ENCODE measurements at regions not wholly inside any gene's neighbourhood (a gene's known extent, or its start where the extent isn't known, plus 50 kb on each side); places are given as distances from the start of the nearest gene placed in this dataset.
A peak's percentile ranks its signal among the peaks of the same experiment; 100 is the strongest.

- Mint-ChIP-seq H3K9me3 (ENCODE audit: unreplicated experiment) (no peaks in the 10 kb centered on the region), H3K36me3 (ENCODE audit: unreplicated experiment) (no peaks in the 10 kb centered on the region), H3K4me1 (ENCODE audit: low read depth, unreplicated experiment) (no peaks in the 10 kb centered on the region), H3K27ac (ENCODE audit: unreplicated experiment) (no peak overlapping the region), H3K27me3 (ENCODE audit: unreplicated experiment) (no peaks in the 10 kb centered on the region), H3K4me3 (ENCODE audit: unreplicated experiment) (no peak overlapping the region)
- DNase-seq: no peak
- TF ChIP-seq CTCF (IDR thresholded peaks at IDR 0.05; ENCODE audit: partially characterized antibody, unreplicated experiment): no peak
These were observed 914.5 kb downstream of the METTL15 start for GRCh38 chr11:29022676-29023075.

GRCh38 chr11:29019960-29020683 is 911.9 kb downstream of the METTL15 start:
- Mint-ChIP-seq H3K27ac (ENCODE audit: unreplicated experiment) (no peak overlapping the region), H3K4me3 (ENCODE audit: unreplicated experiment) (no peak overlapping the region)
- peak; percentile 35 for DNase-seq

GRCh38 chr11:29018631-29019030 is 910.4 kb downstream of the METTL15 start:
- H3K27ac Mint-ChIP-seq (ENCODE audit: unreplicated experiment): no peak overlapping the region
- no peaks in the 10 kb centered on the region for H3K27me3 Mint-ChIP-seq (ENCODE audit: unreplicated experiment)
- no peaks in the 10 kb centered on the region for H3K4me1 Mint-ChIP-seq (ENCODE audit: low read depth, unreplicated experiment)
- no peaks in the 10 kb centered on the region for H3K9me3 Mint-ChIP-seq (ENCODE audit: unreplicated experiment)
- no peaks in the 10 kb centered on the region for H3K36me3 Mint-ChIP-seq (ENCODE audit: unreplicated experiment)
- no peak for DNase-seq
- TF ChIP-seq CTCF (IDR thresholded peaks at IDR 0.05; ENCODE audit: partially characterized antibody, unreplicated experiment): no peak
- H3K4me3 Mint-ChIP-seq (ENCODE audit: unreplicated experiment): no peak overlapping the region

More at GRCh38 chr11:29019960-29020683, 911.9 kb downstream of the METTL15 start:
- no peaks in the 10 kb centered on the region for H3K27me3 Mint-ChIP-seq (ENCODE audit: unreplicated experiment)
- TF ChIP-seq CTCF (IDR thresholded peaks at IDR 0.05; ENCODE audit: partially characterized antibody, unreplicated experiment): peak; percentile 81
- no peaks in the 10 kb centered on the region for H3K36me3 Mint-ChIP-seq (ENCODE audit: unreplicated experiment)
- H3K9me3 Mint-ChIP-seq (ENCODE audit: unreplicated experiment): no peaks in the 10 kb centered on the region
- no peaks in the 10 kb centered on the region for H3K4me1 Mint-ChIP-seq (ENCODE audit: low read depth, unreplicated experiment)

- no peak for TF ChIP-seq CTCF (IDR thresholded peaks at IDR 0.05; ENCODE audit: partially characterized antibody, unreplicated experiment)
- no peak overlapping the region for H3K4me3 Mint-ChIP-seq (ENCODE audit: unreplicated experiment)
- H3K27me3 Mint-ChIP-seq (ENCODE audit: unreplicated experiment): no peaks in the 10 kb centered on the region
- no peaks in the 10 kb centered on the region for H3K36me3 Mint-ChIP-seq (ENCODE audit: unreplicated experiment)
- H3K9me3 Mint-ChIP-seq (ENCODE audit: unreplicated experiment): no peaks in the 10 kb centered on the region
- H3K27ac Mint-ChIP-seq (ENCODE audit: unreplicated experiment): no peak overlapping the region
- no peak for DNase-seq
- no peaks in the 10 kb centered on the region for H3K4me1 Mint-ChIP-seq (ENCODE audit: low read depth, unreplicated experiment)
These were observed 909.8 kb downstream of the METTL15 start for GRCh38 chr11:29017941-29018340.

GRCh38 chr11:29012507-29012906 is 904.3 kb downstream of the METTL15 start:
- Mint-ChIP-seq H3K27me3 (ENCODE audit: unreplicated experiment) (no peaks in the 10 kb centered on the region), H3K36me3 (ENCODE audit: unreplicated experiment) (no peaks in the 10 kb centered on the region), H3K4me1 (ENCODE audit: low read depth, unreplicated experiment) (no peaks in the 10 kb centered on the region), H3K27ac (ENCODE audit: unreplicated experiment) (no peak overlapping the region), H3K4me3 (ENCODE audit: unreplicated experiment) (no peak overlapping the region), H3K9me3 (ENCODE audit: unreplicated experiment) (no peaks in the 10 kb centered on the region)
- no peak for TF ChIP-seq CTCF (IDR thresholded peaks at IDR 0.05; ENCODE audit: partially characterized antibody, unreplicated experiment)
- no peak for DNase-seq

All from glutamatergic neuron (in vitro differentiated cells).